ENCODE measurements at regions not wholly inside any gene's neighbourhood (a gene's known extent, or its start where the extent isn't known, plus 50 kb on each side); places are given as distances from the start of the nearest gene placed in this dataset.

- DNase-seq: no peak
Observed at GRCh38 chr2:223107825-223108224, 55.8 kb downstream of the KCNE4 start.

- no peak for DNase-seq
Observed at GRCh38 chr2:223108351-223109050, 56.5 kb downstream of the KCNE4 start.

- no peak for DNase-seq
Observed at GRCh38 chr2:223109341-223109740, 57.4 kb downstream of the KCNE4 start.

- no peak for DNase-seq
Observed at GRCh38 chr2:223113161-223113560, 61.2 kb downstream of the KCNE4 start.

GRCh38 chr2:223114170-223114569 is 62.2 kb downstream of the KCNE4 start:
- DNase-seq: no peak

GRCh38 chr2:223114917-223115316 is 62.9 kb downstream of the KCNE4 start:
- no peak for DNase-seq

- DNase-seq: no peak
Observed at GRCh38 chr2:223117533-223117932, 65.5 kb downstream of the KCNE4 start.

GRCh38 chr2:223121283-223121682 is 69.3 kb downstream of the KCNE4 start:
- no peak for DNase-seq

GRCh38 chr2:223122781-223123180 is 70.8 kb downstream of the KCNE4 start:
- no peak for DNase-seq

GRCh38 chr2:223123855-223124610 is 72.0 kb downstream of the KCNE4 start:
- no peak for DNase-seq

GRCh38 chr2:223141606-223142005 is 89.6 kb downstream of the KCNE4 start:
- DNase-seq: no peak

- DNase-seq: no peak
Observed at GRCh38 chr2:223142118-223142517, 90.1 kb downstream of the KCNE4 start.

GRCh38 chr2:223147431-223147830 is 95.4 kb downstream of the KCNE4 start:
- no peak for DNase-seq

GRCh38 chr2:223148516-223148915 is 96.5 kb downstream of the KCNE4 start:
- DNase-seq: no peak

GRCh38 chr2:223155956-223156355 is 104.0 kb downstream of the KCNE4 start:
- no peak for DNase-seq

GRCh38 chr2:223161873-223162458 is 110.0 kb downstream of the KCNE4 start:
- no peak for DNase-seq

- no peak for DNase-seq
Observed at GRCh38 chr2:223165423-223166214, 113.6 kb downstream of the KCNE4 start.

GRCh38 chr2:223166215-223166493 is 114.2 kb downstream of the KCNE4 start:
- no peak for DNase-seq

GRCh38 chr2:223166983-223167650 is 115.1 kb downstream of the KCNE4 start:
- no peak for DNase-seq

- no peak for DNase-seq
Observed at GRCh38 chr2:223169830-223170605, 118.0 kb downstream of the KCNE4 start.

GRCh38 chr2:223176970-223177369 is 125.0 kb downstream of the KCNE4 start:
- no peak for DNase-seq

- no peak for DNase-seq
Observed at GRCh38 chr2:223180463-223180862, 128.5 kb downstream of the KCNE4 start.

Data from CD4-positive, alpha-beta T cell treated with Interferon alpha-2 for 1 hour (primary cell).